Ovary (tissue), 3 donors: ENCODE measurements at regions not wholly inside any gene's neighbourhood (a gene's known extent, or its start where the extent isn't known, plus 50 kb on each side); places are given as distances from the start of the nearest gene placed in this dataset.

ENCODE experiments used
- CTCF ChIP-seq, 3 donors: fragments of 450-650 bp in 2 of 3; fragments of 200-600 bp in 1 of 3; IDR thresholded peaks; one replicate each; pipeline versions ENCODE4 v1.5.1 to v1.8.0; 2016 to 2022; ENCODE audit warnings: antibody characterized with exemption in 3 of 3, mild to moderate bottlenecking in 1 of 3
- EP300 ChIP-seq: sonication (generic); formaldehyde crosslinking; IDR thresholded peaks from one replicate; pipeline ENCODE4 v1.6.1; 2017; ENCODE audit warnings: antibody characterized with exemption
- POLR2A ChIP-seq: fragments of 450-650 bp; IDR thresholded peaks from one replicate; pipeline ENCODE4 v1.6.1; 2017; ENCODE audit warnings: antibody characterized with exemption, mild to moderate bottlenecking, moderate library complexity
- donor health status: DM: no; HTN: no; CAD: no.

- TF ChIP-seq CTCF (IDR thresholded peaks at IDR 0.05) (no peak), POLR2A (no peak), EP300 (no peak)
Observed at GRCh38 chr5:130502702-130503101, 598.4 kb downstream of the CHSY3 start.
